ENCODE measurements at regions not wholly inside any gene's neighbourhood (a gene's known extent, or its start where the extent isn't known, plus 50 kb on each side); places are given as distances from the start of the nearest gene placed in this dataset.

- no peak overlapping the region for H3K4me3 ChIP-seq (ENCODE audit: low read depth, low read length)
- no peak for TF ChIP-seq CTCF (IDR thresholded peaks at IDR 0.05; ENCODE audit: borderline replicate concordance, insufficient read depth, low read depth, low read length)
These were observed 227.9 kb downstream of the DACT1 start for GRCh38 chr14:58865514-58866281.

- no peak for TF ChIP-seq CTCF (IDR thresholded peaks at IDR 0.05; ENCODE audit: borderline replicate concordance, insufficient read depth, low read depth, low read length)
- H3K4me3 ChIP-seq (ENCODE audit: low read depth, low read length), result no peak overlapping the region
These were observed 228.6 kb downstream of the DACT1 start for GRCh38 chr14:58866391-58866790.

- no peak overlapping the region for H3K4me3 ChIP-seq (ENCODE audit: low read depth, low read length)
- no peak for TF ChIP-seq CTCF (IDR thresholded peaks at IDR 0.05; ENCODE audit: borderline replicate concordance, insufficient read depth, low read depth, low read length)
These were observed 233.2 kb downstream of the DACT1 start for GRCh38 chr14:58870961-58871360.

GRCh38 chr14:58871573-58871972 is 233.8 kb downstream of the DACT1 start:
- TF ChIP-seq CTCF (IDR thresholded peaks at IDR 0.05; ENCODE audit: borderline replicate concordance, insufficient read depth, low read depth, low read length), result no peak

GRCh38 chr14:58872061-58872460 is 234.3 kb downstream of the DACT1 start:
- no peak for TF ChIP-seq CTCF (IDR thresholded peaks at IDR 0.05; ENCODE audit: borderline replicate concordance, insufficient read depth, low read depth, low read length)
- no peak overlapping the region for H3K4me3 ChIP-seq (ENCODE audit: low read depth, low read length)

More at GRCh38 chr14:58871573-58871972, 233.8 kb downstream of the DACT1 start:
- no peak overlapping the region for H3K4me3 ChIP-seq (ENCODE audit: low read depth, low read length)

GRCh38 chr14:58873228-58873953 is 235.6 kb downstream of the DACT1 start:
- TF ChIP-seq CTCF (IDR thresholded peaks at IDR 0.05; ENCODE audit: borderline replicate concordance, insufficient read depth, low read depth, low read length), result no peak
- H3K4me3 ChIP-seq (ENCODE audit: low read depth, low read length), result no peak overlapping the region

GRCh38 chr14:58875613-58876012 is 237.9 kb downstream of the DACT1 start:
- no peak overlapping the region for H3K4me3 ChIP-seq (ENCODE audit: low read depth, low read length)
- no peak for TF ChIP-seq CTCF (IDR thresholded peaks at IDR 0.05; ENCODE audit: borderline replicate concordance, insufficient read depth, low read depth, low read length)

Data from GM12875 (cell line).